ENCODE measurements at regions not wholly inside any gene's neighbourhood (a gene's known extent, or its start where the extent isn't known, plus 50 kb on each side); places are given as distances from the start of the nearest gene placed in this dataset.

DNA sequence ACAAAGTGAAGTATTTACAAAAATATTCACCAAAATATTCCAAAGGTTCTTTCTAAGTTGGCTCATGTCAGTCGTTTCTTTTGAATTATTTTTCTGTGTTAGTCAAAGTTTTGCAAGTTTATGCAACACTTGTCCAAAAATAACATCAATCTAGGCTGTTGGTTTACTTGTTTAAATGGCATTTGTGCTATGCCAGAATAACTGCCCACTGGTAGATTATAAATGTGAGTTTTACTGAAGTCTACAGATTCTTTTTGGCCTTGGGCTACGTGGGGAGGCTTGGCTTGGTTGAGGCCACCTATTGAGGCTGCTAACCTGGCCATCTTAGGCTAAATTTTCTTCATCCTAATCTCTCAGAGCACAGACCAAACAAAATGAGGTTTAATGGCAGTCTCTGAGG lies 1091.9 kb upstream of the RAG2 start:
- ATAC-seq = no peak
- FAIRE-seq = no peak
- CTCF ChIA-PET = no interaction called here
- intact Hi-C loops (cut with micrococcal nuclease; ENCODE audit: unreplicated experiment) = no loop called here
- Histone ChIP-seq H3K9ac (ENCODE audit: control insufficient read depth, insufficient read depth, low read length) (no peak overlapping the region), H2AFZ (ENCODE audit: control insufficient read depth, low read depth, low read length) (no peak overlapping the region), H4K20me1 (ENCODE audit: control insufficient read depth, insufficient read depth) (no peaks in the 10 kb centered on the region), H3K4me2 (ENCODE audit: control insufficient read depth, insufficient read depth) (no peak overlapping the region), H3K27ac (ENCODE audit: control insufficient read depth, insufficient read depth) (no peak overlapping the region), H3K27me3 (replicated peaks in 1 of 2; ENCODE audit: control insufficient read depth in 2 of 2, insufficient read depth in 2 of 2, low read length in 1 of 2) (no peaks in the 10 kb centered on the region), H3K9me3 (replicated peaks; ENCODE audit: control insufficient read depth, insufficient read depth, low read length) (no peaks in the 10 kb centered on the region), H3K79me2 (ENCODE audit: control insufficient read depth, insufficient read depth, low read length) (no peaks in the 10 kb centered on the region), H3K4me3 (no peak overlapping the region), H3K4me1 (ENCODE audit: control insufficient read depth, insufficient read depth, low read length) (no peaks in the 10 kb centered on the region), H3K36me3 (ENCODE audit: control insufficient read depth in 2 of 2, insufficient read depth in 2 of 2, low read length in 1 of 2) (no peaks in the 10 kb centered on the region)
- 0% methylated on average over 2 of the region's 2 CpGs for WGBS (ENCODE audit: insufficient coverage, insufficient replicate concordance, low lambda C conversion rate, missing lambda C conversion rate)
- no peak for TF ChIP-seq CBX5 (IDR thresholded peaks at IDR 0.05; ENCODE audit: low read depth)
- TF ChIP-seq, protein P1, sequence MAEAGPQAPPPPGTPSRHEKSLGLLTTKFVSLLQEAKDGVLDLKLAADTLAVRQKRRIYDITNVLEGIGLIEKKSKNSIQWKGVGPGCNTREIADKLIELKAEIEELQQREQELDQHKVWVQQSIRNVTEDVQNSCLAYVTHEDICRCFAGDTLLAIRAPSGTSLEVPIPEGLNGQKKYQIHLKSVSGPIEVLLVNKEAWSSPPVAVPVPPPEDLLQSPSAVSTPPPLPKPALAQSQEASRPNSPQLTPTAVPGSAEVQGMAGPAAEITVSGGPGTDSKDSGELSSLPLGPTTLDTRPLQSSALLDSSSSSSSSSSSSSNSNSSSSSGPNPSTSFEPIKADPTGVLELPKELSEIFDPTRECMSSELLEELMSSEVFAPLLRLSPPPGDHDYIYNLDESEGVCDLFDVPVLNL (IDR thresholded peaks at IDR 0.05; ENCODE audit: low read depth, low read length) = no peak
- no peak for TF ChIP-seq ZSCAN29 (IDR thresholded peaks at IDR 0.05)
- TF ChIP-seq SIX5 (IDR thresholded peaks at IDR 0.05; ENCODE audit: low read depth, low read length, severe bottlenecking) = no peak
- TF ChIP-seq, protein P2, sequence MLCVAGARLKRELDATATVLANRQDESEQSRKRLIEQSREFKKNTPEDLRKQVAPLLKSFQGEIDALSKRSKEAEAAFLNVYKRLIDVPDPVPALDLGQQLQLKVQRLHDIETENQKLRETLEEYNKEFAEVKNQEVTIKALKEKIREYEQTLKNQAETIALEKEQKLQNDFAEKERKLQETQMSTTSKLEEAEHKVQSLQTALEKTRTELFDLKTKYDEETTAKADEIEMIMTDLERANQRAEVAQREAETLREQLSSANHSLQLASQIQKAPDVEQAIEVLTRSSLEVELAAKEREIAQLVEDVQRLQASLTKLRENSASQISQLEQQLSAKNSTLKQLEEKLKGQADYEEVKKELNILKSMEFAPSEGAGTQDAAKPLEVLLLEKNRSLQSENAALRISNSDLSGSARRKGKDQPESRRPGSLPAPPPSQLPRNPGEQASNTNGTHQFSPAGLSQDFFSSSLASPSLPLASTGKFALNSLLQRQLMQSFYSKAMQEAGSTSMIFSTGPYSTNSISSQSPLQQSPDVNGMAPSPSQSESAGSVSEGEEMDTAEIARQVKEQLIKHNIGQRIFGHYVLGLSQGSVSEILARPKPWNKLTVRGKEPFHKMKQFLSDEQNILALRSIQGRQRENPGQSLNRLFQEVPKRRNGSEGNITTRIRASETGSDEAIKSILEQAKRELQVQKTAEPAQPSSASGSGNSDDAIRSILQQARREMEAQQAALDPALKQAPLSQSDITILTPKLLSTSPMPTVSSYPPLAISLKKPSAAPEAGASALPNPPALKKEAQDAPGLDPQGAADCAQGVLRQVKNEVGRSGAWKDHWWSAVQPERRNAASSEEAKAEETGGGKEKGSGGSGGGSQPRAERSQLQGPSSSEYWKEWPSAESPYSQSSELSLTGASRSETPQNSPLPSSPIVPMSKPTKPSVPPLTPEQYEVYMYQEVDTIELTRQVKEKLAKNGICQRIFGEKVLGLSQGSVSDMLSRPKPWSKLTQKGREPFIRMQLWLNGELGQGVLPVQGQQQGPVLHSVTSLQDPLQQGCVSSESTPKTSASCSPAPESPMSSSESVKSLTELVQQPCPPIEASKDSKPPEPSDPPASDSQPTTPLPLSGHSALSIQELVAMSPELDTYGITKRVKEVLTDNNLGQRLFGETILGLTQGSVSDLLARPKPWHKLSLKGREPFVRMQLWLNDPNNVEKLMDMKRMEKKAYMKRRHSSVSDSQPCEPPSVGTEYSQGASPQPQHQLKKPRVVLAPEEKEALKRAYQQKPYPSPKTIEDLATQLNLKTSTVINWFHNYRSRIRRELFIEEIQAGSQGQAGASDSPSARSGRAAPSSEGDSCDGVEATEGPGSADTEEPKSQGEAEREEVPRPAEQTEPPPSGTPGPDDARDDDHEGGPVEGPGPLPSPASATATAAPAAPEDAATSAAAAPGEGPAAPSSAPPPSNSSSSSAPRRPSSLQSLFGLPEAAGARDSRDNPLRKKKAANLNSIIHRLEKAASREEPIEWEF (IDR thresholded peaks at IDR 0.05; ENCODE audit: insufficient replicate concordance, low read depth, low read length) = no peak
- no peak for TF ChIP-seq CHD4 (IDR thresholded peaks at IDR 0.05)
- TF ChIP-seq, protein P3, sequence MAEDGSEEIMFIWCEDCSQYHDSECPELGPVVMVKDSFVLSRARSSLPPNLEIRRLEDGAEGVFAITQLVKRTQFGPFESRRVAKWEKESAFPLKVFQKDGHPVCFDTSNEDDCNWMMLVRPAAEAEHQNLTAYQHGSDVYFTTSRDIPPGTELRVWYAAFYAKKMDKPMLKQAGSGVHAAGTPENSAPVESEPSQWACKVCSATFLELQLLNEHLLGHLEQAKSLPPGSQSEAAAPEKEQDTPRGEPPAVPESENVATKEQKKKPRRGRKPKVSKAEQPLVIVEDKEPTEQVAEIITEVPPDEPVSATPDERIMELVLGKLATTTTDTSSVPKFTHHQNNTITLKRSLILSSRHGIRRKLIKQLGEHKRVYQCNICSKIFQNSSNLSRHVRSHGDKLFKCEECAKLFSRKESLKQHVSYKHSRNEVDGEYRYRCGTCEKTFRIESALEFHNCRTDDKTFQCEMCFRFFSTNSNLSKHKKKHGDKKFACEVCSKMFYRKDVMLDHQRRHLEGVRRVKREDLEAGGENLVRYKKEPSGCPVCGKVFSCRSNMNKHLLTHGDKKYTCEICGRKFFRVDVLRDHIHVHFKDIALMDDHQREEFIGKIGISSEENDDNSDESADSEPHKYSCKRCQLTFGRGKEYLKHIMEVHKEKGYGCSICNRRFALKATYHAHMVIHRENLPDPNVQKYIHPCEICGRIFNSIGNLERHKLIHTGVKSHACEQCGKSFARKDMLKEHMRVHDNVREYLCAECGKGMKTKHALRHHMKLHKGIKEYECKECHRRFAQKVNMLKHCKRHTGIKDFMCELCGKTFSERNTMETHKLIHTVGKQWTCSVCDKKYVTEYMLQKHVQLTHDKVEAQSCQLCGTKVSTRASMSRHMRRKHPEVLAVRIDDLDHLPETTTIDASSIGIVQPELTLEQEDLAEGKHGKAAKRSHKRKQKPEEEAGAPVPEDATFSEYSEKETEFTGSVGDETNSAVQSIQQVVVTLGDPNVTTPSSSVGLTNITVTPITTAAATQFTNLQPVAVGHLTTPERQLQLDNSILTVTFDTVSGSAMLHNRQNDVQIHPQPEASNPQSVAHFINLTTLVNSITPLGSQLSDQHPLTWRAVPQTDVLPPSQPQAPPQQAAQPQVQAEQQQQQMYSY (CRISPR knock-in tag; IDR thresholded peaks at IDR 0.05) = no peak
- TF ChIP-seq CBFB (IDR thresholded peaks at IDR 0.05; ENCODE audit: low read depth) = no peak
- no peak for TF ChIP-seq EED (IDR thresholded peaks at IDR 0.05; ENCODE audit: low read depth)
- TF ChIP-seq PML (IDR thresholded peaks at IDR 0.05; ENCODE audit: low read length) = no peak
- no peak for TF ChIP-seq KLF5 (IDR thresholded peaks at IDR 0.05; ENCODE audit: partially characterized antibody)
- no peak for TF ChIP-seq SREBF1 (IDR thresholded peaks at IDR 0.05; ENCODE audit: low read length)
- TF ChIP-seq SRF (IDR thresholded peaks at IDR 0.05; ENCODE audit: low read depth in 2 of 2, low read length in 2 of 2) = no peak
- TF ChIP-seq GABPA (IDR thresholded peaks at IDR 0.05; ENCODE audit: low read depth) = no peak
- in situ Hi-C loops (cut with MboI) = no loop called here
- no peak for DNase-seq (ENCODE audit: low read depth, low spot score)
- SMC1A ChIA-PET (ENCODE audit: uncharacterized antibody, unreplicated experiment) = no interaction called here
- no TSS peak for BruUV-seq (replicated peaks)
- RAD21 ChIA-PET (ENCODE audit: unreplicated experiment) = no interaction called here
- POLR2A ChIA-PET = no interaction called here

All from GM12878 (cell line).